GM23248 (cell line): ENCODE measurements at regions not wholly inside any gene's neighbourhood (a gene's known extent, or its start where the extent isn't known, plus 50 kb on each side); places are given as distances from the start of the nearest gene placed in this dataset.

Source experiments
- DNase-seq: peaks from one replicate; pipeline ENCODE4 v3.0.0-alpha.2; 2015
- H2AFZ ChIP-seq: fragments of 200-600 bp; sonication (generic); 2 replicates; pipeline ENCODE4 v1.6.1; 2016; ENCODE audit warnings: antibody characterized with exemption
- H3F3A ChIP-seq: fragments of 200-600 bp; sonication (generic); 2 replicates; pipeline ENCODE4 v1.6.1; 2016; ENCODE audit warnings: mild to moderate bottlenecking, antibody characterized with exemption, mixed run types; ENCODE audit not compliant: insufficient read depth
- H3K27ac ChIP-seq: fragments of 200-600 bp; sonication (generic); 2 replicates; pipeline ENCODE4 v1.5.1; 2016; ENCODE audit warnings: mild to moderate bottlenecking
- H3K27me3 ChIP-seq: fragments of 200-600 bp; sonication (generic); replicated peaks from 2 replicates; pipeline ENCODE4 v1.6.1; 2016; ENCODE audit warnings: mild to moderate bottlenecking; ENCODE audit not compliant: insufficient read depth
- H3K36me3 ChIP-seq: fragments of 200-600 bp; sonication (generic); 2 replicates; pipeline ENCODE4 v1.6.1; 2016; ENCODE audit warnings: low read depth, mild to moderate bottlenecking
- H3K4me1 ChIP-seq: fragments of 200-600 bp; sonication (generic); 2 replicates; pipeline ENCODE4 v1.6.1; 2016; ENCODE audit warnings: mild to moderate bottlenecking; ENCODE audit not compliant: insufficient read depth
- H3K4me2 ChIP-seq: fragments of 200-600 bp; sonication (generic); one replicate; pipeline ENCODE4 v1.6.1; 2016; ENCODE audit warnings: mild to moderate bottlenecking; ENCODE audit not compliant: unreplicated experiment
- H3K4me3 ChIP-seq: fragments of 200-600 bp; sonication (generic); 2 replicates; pipeline ENCODE4 v1.5.1; 2016; ENCODE audit warnings: mild to moderate bottlenecking
- H3K79me2 ChIP-seq: fragments of 200-600 bp; sonication (generic); 2 replicates; pipeline ENCODE4 v1.6.1; 2016; ENCODE audit warnings: mild to moderate bottlenecking; ENCODE audit not compliant: insufficient read depth
- H3K9ac ChIP-seq: fragments of 200-600 bp; sonication (generic); 2 replicates; pipeline ENCODE4 v1.6.1; 2016; ENCODE audit warnings: mild to moderate bottlenecking
- H3K9me2 ChIP-seq: fragments of 200-600 bp; sonication (generic); 2 replicates; pipeline ENCODE4 v1.6.1; 2016; ENCODE audit warnings: mixed run types, mild to moderate bottlenecking, moderate library complexity; ENCODE audit not compliant: insufficient read depth
- H3K9me3 ChIP-seq: fragments of 200-600 bp; sonication (generic); one replicate; pipeline ENCODE4 v1.6.1; 2017; ENCODE audit warnings: low read depth
- H4K20me1 ChIP-seq: fragments of 200-600 bp; sonication (generic); 2 replicates; pipeline ENCODE4 v1.6.0; 2016; ENCODE audit not compliant: insufficient read depth
- EZH2 ChIP-seq: fragments of 200-600 bp; sonication (generic); IDR thresholded peaks from 2 replicates; pipeline ENCODE4 v1.6.1; 2018; ENCODE audit warnings: antibody characterized with exemption, mild to moderate bottlenecking; ENCODE audit not compliant: insufficient read depth, poor library complexity, severe bottlenecking
- EZH2phosphoT487 ChIP-seq: fragments of 200-600 bp; sonication (generic); IDR thresholded peaks from 2 replicates; pipeline ENCODE4 v1.6.1; 2018; ENCODE audit warnings: antibody characterized with exemption, moderate library complexity, mild to moderate bottlenecking, low read depth; ENCODE audit not compliant: insufficient read depth
- WGBS, 2 experiments: methylation state at CpG; one replicate each; pipeline ENCODE4 v1.1.6; 2015 to 2017; ENCODE audit warnings: low lambda C conversion rate in 2 of 2, low coverage in 1 of 2; ENCODE audit errors: missing lambda C conversion rate in 2 of 2; 5-methylcytosine and 5-hydroxymethylcytosine counted together
- in situ Hi-C: fragments of 300-500 bp; cut with MboI; formaldehyde crosslinking; loops from 2 replicates; pipeline ENCODE4 v1.15.0; 2020

DNA sequence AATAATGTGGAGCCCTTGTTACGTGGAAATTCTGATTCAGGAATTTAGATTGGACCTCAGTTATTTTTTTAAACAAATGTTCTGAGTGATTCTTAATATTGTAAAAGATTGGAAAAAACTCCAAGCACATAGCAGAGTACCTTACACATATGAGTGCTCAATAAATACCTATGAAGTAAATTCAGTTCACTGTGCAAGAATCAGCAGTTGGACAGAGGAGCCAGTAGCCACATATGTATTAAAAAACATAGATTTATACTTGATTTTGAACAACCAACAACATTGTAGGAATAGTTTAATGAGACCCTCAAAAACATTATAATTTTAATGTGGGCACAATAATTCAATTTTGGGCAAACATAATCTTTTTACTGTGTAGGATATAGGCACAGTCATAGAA is 109.3 kb upstream of the B3GAT2 start:
- Histone ChIP-seq H3F3A (no peaks in the 10 kb centered on the region), H3K4me2 (no peak overlapping the region), H3K9ac (no peak overlapping the region), H3K36me3 (no peaks in the 10 kb centered on the region), H3K4me3 (no peak overlapping the region), H3K27ac (no peak overlapping the region), H2AFZ (no peak overlapping the region), H3K27me3 (peaks cover 5% of the 10 kb centered on the region; the same call in 1 of the 2 replicates), H3K79me2 (no peaks in the 10 kb centered on the region), H3K9me2 (no peaks in the 10 kb centered on the region), H3K4me1 (no peaks in the 10 kb centered on the region), H4K20me1 (no peaks in the 10 kb centered on the region), H3K9me3 (no peaks in the 10 kb centered on the region)
- TF ChIP-seq EZH2 = no peak
- no peak for DNase-seq
- WGBS, 2 experiments = 55 to 61% methylated on average over 1 of the region's 1 CpG
- in situ Hi-C loops = no loop called here

DNA sequence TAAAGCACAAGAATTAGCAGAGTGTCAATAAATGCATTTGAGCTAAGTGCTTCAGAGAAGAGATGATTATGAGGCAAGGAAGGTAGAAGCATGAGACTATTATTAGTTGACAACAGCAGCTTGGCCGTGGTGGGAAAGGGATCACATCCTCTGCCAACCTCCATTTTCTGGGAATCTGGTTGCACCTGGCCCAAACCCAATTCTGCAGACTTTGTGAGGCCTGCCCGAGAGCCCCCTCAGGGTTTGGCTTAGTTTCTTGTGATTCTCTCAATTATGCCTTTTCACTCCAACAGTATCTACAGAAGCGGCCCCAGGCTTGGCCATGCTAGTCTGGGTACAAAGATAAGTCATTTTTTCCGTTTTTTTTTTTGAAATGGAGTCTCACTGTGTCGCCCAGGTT is 111.0 kb upstream of the B3GAT2 start:
- H4K20me1 ChIP-seq = no peaks in the 10 kb centered on the region
- H3K9me3 ChIP-seq = no peaks in the 10 kb centered on the region
- H3K9me2 ChIP-seq = no peaks in the 10 kb centered on the region
- H3K9ac ChIP-seq = no peak overlapping the region
- H3F3A ChIP-seq = no peaks in the 10 kb centered on the region
- H3K4me3 ChIP-seq = no peak overlapping the region
- H2AFZ ChIP-seq = no peak overlapping the region
- TF ChIP-seq EZH2 (no peak), EZH2phosphoT487 (no peak)
- no peaks in the 10 kb centered on the region for H3K4me1 ChIP-seq
- peaks cover 8% of the 10 kb centered on the region; the same call in 1 of the 2 replicates for H3K27me3 ChIP-seq
- in situ Hi-C loops = no loop called here
- no peak overlapping the region for H3K4me2 ChIP-seq
- no peak overlapping the region for H3K27ac ChIP-seq
- no peaks in the 10 kb centered on the region for H3K36me3 ChIP-seq
- DNase-seq = no peak
- no peaks in the 10 kb centered on the region for H3K79me2 ChIP-seq
- 42 to 43% methylated on average over 5 of the region's 5 CpGs for WGBS, 2 experiments

DNA sequence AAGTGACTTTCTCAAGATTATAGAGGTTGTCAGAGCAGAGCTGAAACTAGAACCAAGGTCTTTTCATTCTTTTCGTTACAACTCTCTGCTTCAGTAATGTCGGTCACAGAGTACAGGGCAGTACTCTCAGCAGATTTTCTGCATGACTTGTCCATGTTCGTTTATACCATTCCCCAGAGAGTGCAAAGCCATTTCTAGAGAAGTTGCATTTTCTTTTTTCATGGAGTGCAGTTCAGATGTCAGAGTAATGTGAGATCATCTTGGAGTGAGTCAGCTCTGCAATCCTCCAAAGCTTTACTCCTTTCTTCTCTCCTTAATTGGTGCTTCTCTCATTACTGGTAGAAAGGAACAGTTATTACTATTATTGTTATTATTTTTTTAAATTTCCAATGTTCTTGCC is 115.6 kb upstream of the B3GAT2 start:
- H4K20me1 ChIP-seq = no peaks in the 10 kb centered on the region
- H3K4me1 ChIP-seq = no peaks in the 10 kb centered on the region
- no peak overlapping the region for H3K4me2 ChIP-seq
- 57 to 59% methylated on average over 3 of the region's 3 CpGs for WGBS, 2 experiments
- H3K9ac ChIP-seq = no peak overlapping the region
- H3F3A ChIP-seq = no peaks in the 10 kb centered on the region
- H3K79me2 ChIP-seq = no peaks in the 10 kb centered on the region
- no peak overlapping the region for H2AFZ ChIP-seq
- no peak overlapping the region for H3K27ac ChIP-seq
- H3K9me3 ChIP-seq = no peaks in the 10 kb centered on the region
- H3K9me2 ChIP-seq = no peaks in the 10 kb centered on the region
- TF ChIP-seq EZH2 = no peak
- TF ChIP-seq EZH2phosphoT487 = no peak
- H3K27me3 ChIP-seq = peaks cover 8% of the 10 kb centered on the region; the same call in 1 of the 2 replicates
- peak; percentile 19 for DNase-seq
- no peak overlapping the region for H3K4me3 ChIP-seq
- in situ Hi-C loops = no loop called here
- no peaks in the 10 kb centered on the region for H3K36me3 ChIP-seq

DNA sequence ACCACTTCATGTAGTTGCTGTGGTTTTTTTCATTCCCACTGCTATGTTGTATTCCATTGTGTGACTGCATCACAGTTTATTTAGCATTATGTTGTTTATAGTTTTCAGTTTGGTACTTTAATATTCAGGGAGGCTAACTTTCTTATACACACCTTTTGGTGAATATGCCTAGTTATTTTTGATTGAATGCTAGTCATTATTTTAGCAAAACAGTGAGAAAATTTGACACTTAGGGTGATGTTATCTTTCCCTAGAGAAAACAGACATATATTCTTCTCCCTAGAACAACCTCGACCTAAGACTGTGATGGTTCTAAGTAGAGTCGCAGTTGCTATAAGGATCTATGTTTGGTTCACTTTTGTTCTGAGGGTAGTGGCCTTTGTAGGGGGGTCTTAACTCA is 120.8 kb upstream of the B3GAT2 start:
- no peak overlapping the region for H2AFZ ChIP-seq
- peaks cover 20% of the 10 kb centered on the region; the same call in 1 of the 2 replicates for H3F3A ChIP-seq
- no peak overlapping the region for H3K4me2 ChIP-seq
- no peak for DNase-seq
- H3K9me3 ChIP-seq = no peaks in the 10 kb centered on the region
- H3K9me2 ChIP-seq = no peaks in the 10 kb centered on the region
- H3K9ac ChIP-seq = no peak overlapping the region
- H3K79me2 ChIP-seq = no peaks in the 10 kb centered on the region
- no peaks in the 10 kb centered on the region; the same call in 1 of the 2 replicates for H3K27me3 ChIP-seq
- TF ChIP-seq EZH2phosphoT487 (no peak), EZH2 (no peak)
- no peak overlapping the region for H3K27ac ChIP-seq
- H3K4me3 ChIP-seq = no peak overlapping the region
- in situ Hi-C loops = no loop called here
- H4K20me1 ChIP-seq = no peaks in the 10 kb centered on the region
- peaks cover 32% of the 10 kb centered on the region for H3K4me1 ChIP-seq
- WGBS, 2 experiments = 84 to 88% methylated on average over 2 of the region's 2 CpGs
- no peaks in the 10 kb centered on the region for H3K36me3 ChIP-seq

DNA sequence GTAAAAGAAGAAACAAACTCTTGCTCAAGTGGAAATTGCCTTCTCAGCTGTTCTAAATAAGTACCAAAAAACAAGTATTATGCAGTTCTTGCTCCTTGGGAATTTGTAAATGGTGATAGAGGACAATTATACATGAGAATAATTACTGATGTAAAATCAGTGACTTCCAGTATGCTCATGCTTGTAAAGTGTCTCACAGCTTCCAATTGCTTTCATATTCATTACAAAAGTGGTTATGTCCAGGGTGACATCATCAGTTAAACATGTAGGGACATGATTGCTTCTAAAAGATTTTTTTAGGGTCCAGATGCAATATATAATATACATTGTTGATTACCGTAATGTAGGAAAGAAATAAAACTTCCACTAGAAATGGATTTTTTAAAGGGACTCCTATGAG is 122.8 kb upstream of the B3GAT2 start:
- H3K36me3 ChIP-seq = no peaks in the 10 kb centered on the region
- H4K20me1 ChIP-seq = no peaks in the 10 kb centered on the region
- H3K4me1 ChIP-seq = peaks cover 35% of the 10 kb centered on the region
- DNase-seq = peak; percentile 55
- no peaks in the 10 kb centered on the region for H3K9me2 ChIP-seq
- H3K9ac ChIP-seq = no peak overlapping the region
- no peaks in the 10 kb centered on the region for H3K9me3 ChIP-seq
- in situ Hi-C loops = no loop called here
- WGBS, 2 experiments = 57 to 59% methylated on average over 1 of the region's 1 CpG
- H2AFZ ChIP-seq = no peak overlapping the region
- no peak overlapping the region for H3K4me3 ChIP-seq
- TF ChIP-seq EZH2 (no peak), EZH2phosphoT487 (no peak)
- peaks cover 20% of the 10 kb centered on the region; the same call in 1 of the 2 replicates for H3F3A ChIP-seq
- H3K79me2 ChIP-seq = no peaks in the 10 kb centered on the region
- no peaks in the 10 kb centered on the region for H3K27me3 ChIP-seq
- H3K27ac ChIP-seq = no peak overlapping the region
- H3K4me2 ChIP-seq = no peak overlapping the region
